ENCODE measurements at regions not wholly inside any gene's neighbourhood (a gene's known extent, or its start where the extent isn't known, plus 50 kb on each side); places are given as distances from the start of the nearest gene placed in this dataset.
A peak's percentile ranks its signal among the peaks of the same experiment; 100 is the strongest.
"Not testable (repeated sequence)": the region's sequence is repeated elsewhere in the genome, so short reads cannot be mapped to it uniquely, and the experiment has no call there.

DNA sequence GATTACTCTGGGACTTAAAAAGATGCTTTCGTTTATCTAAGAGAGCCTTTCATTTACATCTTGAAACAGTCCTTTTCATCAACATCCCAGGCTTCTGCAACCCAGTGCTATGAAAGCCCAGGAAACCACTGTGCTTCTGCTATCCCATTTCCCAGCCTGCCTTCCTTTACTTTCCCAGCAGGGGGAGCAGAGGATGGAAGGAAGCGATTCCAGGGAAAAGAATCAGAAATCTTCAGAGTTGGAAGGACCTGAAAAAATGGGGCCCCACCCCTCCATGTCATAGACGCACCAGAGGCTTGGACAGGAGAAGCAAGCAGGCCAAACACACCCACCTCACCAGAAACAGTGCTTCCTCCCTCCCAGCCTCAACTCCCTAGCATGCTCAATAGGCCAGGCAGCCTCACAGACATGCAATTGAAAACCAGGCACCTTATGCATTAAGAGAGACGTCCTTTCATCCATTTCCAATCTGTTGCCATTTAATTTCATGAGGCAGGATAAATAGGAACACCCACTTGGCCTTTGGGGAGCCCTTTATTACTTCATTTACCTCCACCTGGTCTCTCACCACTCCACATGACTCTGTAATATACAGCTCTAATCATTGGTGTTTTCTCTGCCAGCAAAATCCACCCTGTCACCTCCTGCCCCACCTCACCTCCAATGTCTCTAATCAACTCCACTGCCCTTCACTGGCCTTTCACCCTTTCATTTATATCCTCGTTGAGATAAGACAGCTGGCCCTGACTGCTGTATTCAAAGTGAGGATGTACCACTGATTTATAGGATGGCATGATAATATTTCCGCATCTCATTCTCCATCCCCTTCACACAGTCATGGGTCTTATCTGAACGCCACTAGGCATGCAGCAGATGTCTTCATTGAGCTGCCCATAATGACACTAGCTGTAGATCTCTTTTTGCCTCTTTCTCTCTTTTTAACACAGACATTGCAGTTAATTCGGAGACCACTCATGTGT, 583.9 kb downstream of the NTRK3 start:
- H3K4me3 ChIP-seq (ENCODE audit: low read depth, low read length), result no peak overlapping the region
- TF ChIP-seq, protein P1, sequence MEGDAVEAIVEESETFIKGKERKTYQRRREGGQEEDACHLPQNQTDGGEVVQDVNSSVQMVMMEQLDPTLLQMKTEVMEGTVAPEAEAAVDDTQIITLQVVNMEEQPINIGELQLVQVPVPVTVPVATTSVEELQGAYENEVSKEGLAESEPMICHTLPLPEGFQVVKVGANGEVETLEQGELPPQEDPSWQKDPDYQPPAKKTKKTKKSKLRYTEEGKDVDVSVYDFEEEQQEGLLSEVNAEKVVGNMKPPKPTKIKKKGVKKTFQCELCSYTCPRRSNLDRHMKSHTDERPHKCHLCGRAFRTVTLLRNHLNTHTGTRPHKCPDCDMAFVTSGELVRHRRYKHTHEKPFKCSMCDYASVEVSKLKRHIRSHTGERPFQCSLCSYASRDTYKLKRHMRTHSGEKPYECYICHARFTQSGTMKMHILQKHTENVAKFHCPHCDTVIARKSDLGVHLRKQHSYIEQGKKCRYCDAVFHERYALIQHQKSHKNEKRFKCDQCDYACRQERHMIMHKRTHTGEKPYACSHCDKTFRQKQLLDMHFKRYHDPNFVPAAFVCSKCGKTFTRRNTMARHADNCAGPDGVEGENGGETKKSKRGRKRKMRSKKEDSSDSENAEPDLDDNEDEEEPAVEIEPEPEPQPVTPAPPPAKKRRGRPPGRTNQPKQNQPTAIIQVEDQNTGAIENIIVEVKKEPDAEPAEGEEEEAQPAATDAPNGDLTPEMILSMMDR (conservative IDR thresholded peaks at IDR 0.05; ENCODE audit: low read depth, low read length), result peak; percentile 85
- DNase-seq (ENCODE audit: low read depth), result peak; percentile 55

DNA sequence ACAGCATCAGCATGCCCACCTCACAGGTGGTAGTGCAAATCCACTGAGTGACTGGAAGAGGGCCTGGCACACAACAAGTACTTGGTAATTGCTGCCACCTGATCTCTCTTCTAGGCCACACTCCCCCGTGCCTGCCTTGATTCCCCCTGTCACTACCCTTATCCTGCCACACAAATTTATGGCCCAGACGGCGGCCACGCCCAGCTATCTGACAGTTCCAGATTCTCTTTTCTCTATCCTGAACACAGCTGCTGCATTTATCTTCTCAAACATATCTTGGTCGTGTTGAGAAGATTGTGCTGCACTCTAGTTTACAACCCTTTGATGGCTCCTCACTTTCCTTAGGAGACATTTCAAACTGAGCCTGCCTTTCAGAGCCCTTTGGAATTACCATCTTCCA, 585.2 kb downstream of the NTRK3 start:
- DNase-seq (ENCODE audit: low read depth), result no peak
- TF ChIP-seq, protein P1 (conservative IDR thresholded peaks at IDR 0.05; ENCODE audit: low read depth, low read length), result no peak
- no peak overlapping the region for H3K4me3 ChIP-seq (ENCODE audit: low read depth, low read length)

DNA sequence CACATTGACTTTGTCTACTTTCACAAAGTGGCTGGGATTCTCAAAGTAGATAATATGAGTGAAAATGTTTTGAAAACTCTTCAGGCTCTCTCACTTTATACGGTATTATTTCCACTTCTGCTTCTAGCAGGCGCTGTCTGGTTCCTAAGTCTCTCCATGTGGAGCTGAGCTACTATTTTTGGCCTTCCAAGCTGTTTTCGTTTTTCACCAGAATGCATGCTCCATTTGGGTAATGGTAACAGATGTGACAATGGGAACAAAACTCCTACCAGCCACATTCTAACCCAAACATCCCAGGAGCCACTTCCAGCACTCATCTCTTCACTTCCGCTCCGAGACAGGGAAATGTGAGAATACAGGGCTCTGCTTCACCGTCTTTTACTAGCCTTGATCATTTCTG, 586.7 kb downstream of the NTRK3 start:
- TF ChIP-seq, protein P1 (conservative IDR thresholded peaks at IDR 0.05; ENCODE audit: low read depth, low read length), result no peak
- H3K4me3 ChIP-seq (ENCODE audit: low read depth, low read length), result no peak overlapping the region
- DNase-seq (ENCODE audit: low read depth), result no peak

DNA sequence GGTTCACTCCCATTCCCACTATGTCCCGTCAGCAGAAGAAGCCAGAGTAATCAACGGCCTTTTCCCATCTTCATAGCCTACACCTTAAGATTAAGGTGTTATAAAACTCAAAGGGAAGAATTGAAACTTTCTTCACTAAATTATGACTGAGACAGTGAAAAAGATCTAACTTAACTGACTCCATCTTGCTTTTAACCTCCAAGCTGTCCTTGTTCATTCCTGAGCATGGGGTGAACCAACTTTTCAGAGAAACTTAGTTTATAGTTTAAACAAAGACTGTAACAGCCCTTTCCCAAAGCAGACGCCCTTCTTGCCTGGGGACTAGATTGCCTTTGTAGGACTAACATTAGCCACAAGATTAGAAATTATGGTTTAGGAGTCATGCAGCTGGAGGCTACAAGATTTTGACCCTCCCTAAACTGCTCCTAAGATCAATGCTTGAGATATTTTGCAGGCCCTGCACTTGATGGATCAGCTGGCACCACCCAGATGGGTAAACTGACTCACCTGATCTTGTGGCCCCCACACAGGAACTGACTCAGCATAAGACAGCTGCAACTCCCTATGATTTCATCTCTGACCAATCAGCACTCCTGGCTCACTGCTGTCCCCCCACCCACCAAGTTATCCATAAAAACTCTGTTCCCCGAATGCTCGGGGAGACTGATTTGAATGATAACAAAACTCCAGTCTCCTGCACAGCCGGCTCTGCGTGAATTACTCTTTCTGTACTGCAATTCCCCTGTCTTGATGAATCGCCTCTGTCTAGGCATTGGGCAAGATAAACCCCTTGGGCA, 587.6 kb downstream of the NTRK3 start:
- H3K4me3 ChIP-seq (ENCODE audit: low read depth, low read length); DNase-seq (ENCODE audit: low read depth): not testable (repeated sequence)

DNA sequence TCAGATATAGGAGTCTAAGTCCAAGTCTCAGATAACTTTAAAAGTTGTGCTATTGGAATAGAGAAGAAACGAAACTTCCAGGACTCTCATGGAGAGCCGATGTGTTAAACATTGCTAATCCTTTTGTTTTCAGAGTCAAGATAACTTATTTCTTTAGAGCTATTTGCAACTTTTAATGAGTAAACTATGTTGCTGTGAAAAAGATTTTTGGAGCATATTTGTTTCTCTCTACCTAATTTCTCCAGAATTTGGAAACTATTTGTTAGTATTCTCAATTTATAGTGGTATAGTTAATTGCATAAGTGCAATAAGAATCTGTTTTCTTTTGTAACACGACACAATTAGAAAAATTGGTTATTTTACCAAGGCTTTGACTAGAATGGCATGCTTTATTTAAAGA, 588.9 kb downstream of the NTRK3 start:
- no peak for DNase-seq (ENCODE audit: low read depth)
- TF ChIP-seq, protein P1 (conservative IDR thresholded peaks at IDR 0.05; ENCODE audit: low read depth, low read length), result no peak
- H3K4me3 ChIP-seq (ENCODE audit: low read depth, low read length), result no peak overlapping the region

DNA sequence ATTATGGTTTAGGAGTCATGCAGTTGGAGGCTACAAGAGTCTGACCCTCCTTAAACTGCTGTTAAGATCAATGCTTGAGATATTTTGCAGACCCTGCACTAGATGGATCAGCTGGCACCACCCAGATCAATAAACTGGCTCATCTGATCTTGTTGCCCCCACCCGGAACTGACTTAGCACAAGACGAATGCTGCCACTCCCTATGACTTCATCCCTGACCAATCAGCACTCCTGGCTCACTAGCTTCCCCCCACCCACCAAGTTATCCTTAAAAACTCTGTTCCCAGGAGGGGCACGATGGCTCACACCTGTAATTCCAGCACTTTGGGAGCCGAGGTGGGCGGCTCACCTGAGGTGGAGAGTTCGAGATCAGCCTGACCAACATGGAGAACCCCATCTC, 594.0 kb downstream of the NTRK3 start:
- no peak overlapping the region for H3K4me3 ChIP-seq (ENCODE audit: low read depth, low read length)
- no peak for DNase-seq (ENCODE audit: low read depth)
- TF ChIP-seq, protein P1 (conservative IDR thresholded peaks at IDR 0.05; ENCODE audit: low read depth, low read length), result no peak

All from choroid plexus epithelial cell (primary cell).